PC-3 (cell line): ENCODE measurements at regions not wholly inside any gene's neighbourhood (a gene's known extent, or its start where the extent isn't known, plus 50 kb on each side); places are given as distances from the start of the nearest gene placed in this dataset.

ENCODE experiments used
- ATAC-seq: fragments of 200-7000 bp; cut with Tn5 transposase; 2 replicates; pipeline ENCODE4 v1.9.1; 2020; ENCODE audit warnings: mild to moderate bottlenecking, moderate library complexity
- BruUV-seq: library from RNA; stranded (reverse); fragments of 400-500 nt; replicated peaks from 2 replicates; lab custom pipeline; 2021; lab: Mats Ljungman, UMichigan
- CTCF ChIA-PET: fragments of 300-600 bp; sonication (Branson Sonifier 250); formaldehyde crosslinking; loops from one replicate; lab custom pipeline; 2022; ENCODE audit warnings: antibody characterized with exemption; lab: Charles Lee
- POLR2A ChIA-PET: fragments of 300-600 bp; sonication (Branson Sonifier 250); formaldehyde crosslinking; loops from one replicate; lab custom pipeline; 2022; ENCODE audit warnings: antibody characterized with exemption; ENCODE audit not compliant: unreplicated experiment; lab: Charles Lee
- DNase-seq: peaks from one replicate; pipeline ENCODE4 v3.0.0-alpha.2; 2015
- H2AFZ ChIP-seq: fragments of 300-600 bp; sonication (generic); 2 replicates; pipeline ENCODE4 v1.6.0; 2016; ENCODE audit warnings: antibody characterized with exemption, low read length
- H3F3A ChIP-seq: fragments of 300-600 bp; sonication (generic); one replicate; pipeline ENCODE4 v1.6.0; 2017; ENCODE audit warnings: antibody characterized with exemption, low read length, control low read depth, mild to moderate bottlenecking; ENCODE audit not compliant: unreplicated experiment
- H3K27ac ChIP-seq: fragments of 300-600 bp; sonication (generic); 2 replicates; pipeline ENCODE4 v1.5.1; 2016; ENCODE audit warnings: mild to moderate bottlenecking, low read length
- H3K27me3 ChIP-seq: fragments of 300-600 bp; sonication (generic); 2 replicates; pipeline ENCODE4 v1.6.1; 2016; ENCODE audit warnings: low read length, mixed read lengths
- H3K36me3 ChIP-seq: fragments of 300-600 bp; sonication (generic); 2 replicates; pipeline ENCODE4 v1.6.1; 2016; ENCODE audit warnings: low read depth, mixed run types, low read length, mixed read lengths
- H3K4me1 ChIP-seq: fragments of 300-600 bp; sonication (generic); 2 replicates; pipeline ENCODE4 v1.5.1; 2016; ENCODE audit warnings: low read length; ENCODE audit not compliant: insufficient read depth
- H3K4me2 ChIP-seq: fragments of 300-600 bp; sonication (generic); 2 replicates; pipeline ENCODE4 v1.6.0; 2016; ENCODE audit warnings: low read length
- H3K4me3 ChIP-seq: fragments of 300-600 bp; sonication (generic); 2 replicates; pipeline ENCODE4 v1.5.1; 2016; ENCODE audit warnings: mild to moderate bottlenecking, low read length, mixed read lengths
- H3K79me2 ChIP-seq: fragments of 300-600 bp; sonication (generic); 2 replicates; pipeline ENCODE4 v1.6.1; 2017; ENCODE audit warnings: low read length, mixed read lengths
- H3K9ac ChIP-seq: fragments of 300-600 bp; sonication (generic); 2 replicates; pipeline ENCODE4 v1.6.0; 2016; ENCODE audit warnings: mild to moderate bottlenecking, low read length
- H3K9me2 ChIP-seq: fragments of 300-600 bp; sonication (generic); replicated peaks from 2 replicates; pipeline ENCODE4 v1.6.1; 2016; ENCODE audit warnings: mixed run types, low read length, mixed read lengths
- H3K9me3 ChIP-seq: fragments of 300-600 bp; sonication (generic); 2 replicates; pipeline ENCODE4 v1.6.1; 2016; ENCODE audit warnings: low read length, mixed read lengths
- H4K20me1 ChIP-seq: fragments of 300-600 bp; sonication (generic); 2 replicates; pipeline ENCODE4 v1.6.1; 2016; ENCODE audit warnings: low read length, mixed read lengths
- EZH2 ChIP-seq: fragments of 300-600 bp; sonication (generic); IDR thresholded peaks from one replicate; pipeline ENCODE4 v1.6.1; 2017; ENCODE audit warnings: antibody characterized with exemption, mild to moderate bottlenecking, low read length; ENCODE audit not compliant: unreplicated experiment
- EZH2phosphoT487 ChIP-seq: fragments of 300-600 bp; sonication (generic); IDR thresholded peaks from 2 replicates; pipeline ENCODE4 v1.6.1; 2018; ENCODE audit warnings: mild to moderate bottlenecking, antibody characterized with exemption, low read length, borderline replicate concordance
- intact Hi-C: fragments of 100-400 bp; cut with micrococcal nuclease; formaldehyde crosslinking; loops from 2 replicates; pipeline ENCODE4 v1.9.0; 2023
- TF ChIP-seq, protein P1 (sequence below): fragments of 300-600 bp; sonication (generic); conservative IDR thresholded peaks from 2 replicates; pipeline ENCODE4 v1.5.1; 2017; ENCODE audit warnings: antibody characterized with exemption, low read depth, mild to moderate bottlenecking, low read length

DNA sequence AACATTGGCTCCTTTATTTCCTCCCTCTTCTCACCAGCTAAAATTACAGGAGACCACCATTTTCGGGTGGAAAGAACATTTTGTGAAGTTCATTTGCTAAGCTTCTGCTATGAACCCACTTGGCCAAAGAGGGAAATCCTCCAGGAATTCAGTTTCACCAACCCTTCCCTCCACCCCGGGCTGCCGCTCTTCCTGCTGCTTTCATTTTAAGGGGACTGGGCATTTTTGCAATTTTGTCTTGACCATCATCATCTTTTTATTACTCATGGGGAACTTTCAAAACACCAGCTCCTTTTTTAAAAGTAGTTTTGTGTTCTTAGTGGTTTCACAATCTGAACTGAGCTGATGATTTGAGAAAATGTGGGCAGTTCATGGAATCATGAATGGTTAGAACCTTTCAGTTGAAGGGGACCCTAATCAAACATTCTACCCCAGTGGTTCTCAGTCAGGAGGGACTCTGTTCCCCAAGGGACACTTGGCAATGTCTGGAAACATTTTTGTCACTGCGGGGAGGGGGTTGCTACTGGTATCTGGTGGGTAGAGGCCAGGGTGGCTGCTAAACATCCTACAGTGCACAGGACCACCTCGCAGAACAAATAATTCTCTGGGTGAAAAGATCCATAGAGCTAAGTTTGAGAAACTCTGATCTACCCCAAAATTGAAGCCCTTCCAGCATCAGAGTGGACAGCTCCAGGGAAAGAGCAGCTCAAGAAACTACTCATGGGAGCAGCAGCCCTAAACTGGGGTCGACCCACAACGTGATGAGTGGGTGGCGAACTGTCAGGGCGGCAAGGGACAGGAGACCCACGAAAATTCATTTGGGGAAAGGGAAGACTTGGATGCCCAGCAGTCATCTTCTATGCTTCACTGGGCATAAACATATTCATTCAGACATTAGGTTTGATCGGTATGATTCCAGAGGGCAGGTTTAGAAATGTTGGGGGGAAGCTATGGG lies 92.9 kb downstream of the ACKR3 start:
- intact Hi-C loops: loop anchor here (10.0 kb wide), 1 partner anchor 362 kb away; no protein-coding TSS in a partner anchor
- ChIA-PET CTCF (no interaction called here), POLR2A (interaction anchor here (0.5 kb wide), 1 partner anchor 39 kb away, joined by 4 read pairs; no protein-coding TSS in a partner anchor)
- ATAC-seq (no peak), DNase-seq (no peak)
- Histone ChIP-seq H3K36me3 (no peaks in the 10 kb centered on the region), H3K27ac (peak overlapping the region; percentile 97), H3K79me2 (no peaks in the 10 kb centered on the region), H2AFZ (no peak overlapping the region), H3K4me3 (no peak overlapping the region), H3K4me1 (peaks cover 33% of the 10 kb centered on the region), H3K27me3 (no peaks in the 10 kb centered on the region), H3K9me3 (no peaks in the 10 kb centered on the region), H3K9ac (no peak overlapping the region), H4K20me1 (no peaks in the 10 kb centered on the region), H3F3A (peaks cover 4% of the 10 kb centered on the region), H3K9me2 (no peaks in the 10 kb centered on the region), H3K4me2 (peak overlapping the region; percentile 80; the same call in 1 of the 2 replicates)
- TF ChIP-seq EZH2 (no peak), EZH2phosphoT487 (no peak)
- TF ChIP-seq, protein P1, sequence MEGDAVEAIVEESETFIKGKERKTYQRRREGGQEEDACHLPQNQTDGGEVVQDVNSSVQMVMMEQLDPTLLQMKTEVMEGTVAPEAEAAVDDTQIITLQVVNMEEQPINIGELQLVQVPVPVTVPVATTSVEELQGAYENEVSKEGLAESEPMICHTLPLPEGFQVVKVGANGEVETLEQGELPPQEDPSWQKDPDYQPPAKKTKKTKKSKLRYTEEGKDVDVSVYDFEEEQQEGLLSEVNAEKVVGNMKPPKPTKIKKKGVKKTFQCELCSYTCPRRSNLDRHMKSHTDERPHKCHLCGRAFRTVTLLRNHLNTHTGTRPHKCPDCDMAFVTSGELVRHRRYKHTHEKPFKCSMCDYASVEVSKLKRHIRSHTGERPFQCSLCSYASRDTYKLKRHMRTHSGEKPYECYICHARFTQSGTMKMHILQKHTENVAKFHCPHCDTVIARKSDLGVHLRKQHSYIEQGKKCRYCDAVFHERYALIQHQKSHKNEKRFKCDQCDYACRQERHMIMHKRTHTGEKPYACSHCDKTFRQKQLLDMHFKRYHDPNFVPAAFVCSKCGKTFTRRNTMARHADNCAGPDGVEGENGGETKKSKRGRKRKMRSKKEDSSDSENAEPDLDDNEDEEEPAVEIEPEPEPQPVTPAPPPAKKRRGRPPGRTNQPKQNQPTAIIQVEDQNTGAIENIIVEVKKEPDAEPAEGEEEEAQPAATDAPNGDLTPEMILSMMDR: no peak
- BruUV-seq: no TSS peak

DNA sequence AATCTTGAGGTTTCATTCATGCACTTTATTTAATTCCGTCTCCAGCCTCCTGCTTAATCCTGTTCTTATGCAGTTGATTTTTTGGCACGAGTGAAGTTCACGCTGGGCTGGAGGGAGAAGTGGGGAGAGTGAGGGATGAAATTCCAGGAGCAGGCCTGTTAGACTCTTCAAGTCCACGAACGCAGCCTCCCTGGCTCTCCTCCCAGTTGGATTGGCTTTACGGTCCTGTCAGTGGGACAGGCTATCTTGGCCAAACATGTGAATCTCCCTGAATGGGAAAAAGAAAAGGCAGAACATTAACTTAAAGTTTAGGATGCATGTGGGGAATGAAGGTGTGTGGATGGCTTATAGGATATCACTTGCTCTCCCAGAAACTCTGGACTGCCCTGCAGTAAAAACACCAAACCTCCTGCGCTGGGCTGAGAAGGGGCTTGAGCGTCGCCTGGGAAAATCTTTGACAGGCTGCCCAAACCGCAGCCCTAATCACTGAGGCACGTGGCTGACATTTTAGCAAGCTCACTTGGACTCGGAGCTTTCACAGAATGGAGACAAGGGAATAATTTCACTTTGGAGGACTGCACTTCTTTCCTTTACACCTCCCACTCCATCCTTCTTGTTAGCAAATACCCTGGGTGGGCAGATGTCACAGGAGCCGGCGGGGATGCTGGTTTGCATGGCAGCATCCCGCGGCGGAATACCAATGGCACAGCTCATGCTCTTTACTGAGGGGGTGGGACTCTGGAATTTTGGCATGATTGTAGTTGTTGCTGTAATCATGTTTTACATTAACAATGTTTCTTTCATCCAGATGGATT lies 93.9 kb downstream of the ACKR3 start:
- no peaks in the 10 kb centered on the region for H4K20me1 ChIP-seq
- H2AFZ ChIP-seq: no peak overlapping the region
- H3K4me2 ChIP-seq: no peak overlapping the region
- H3K36me3 ChIP-seq: no peaks in the 10 kb centered on the region
- no peaks in the 10 kb centered on the region for H3K9me2 ChIP-seq
- no peak for DNase-seq
- peaks cover 33% of the 10 kb centered on the region for H3K4me1 ChIP-seq
- no TSS peak for BruUV-seq
- no peak overlapping the region for H3K9ac ChIP-seq
- no peaks in the 10 kb centered on the region for H3K79me2 ChIP-seq
- no peaks in the 10 kb centered on the region for H3K27me3 ChIP-seq
- no peaks in the 10 kb centered on the region for H3K9me3 ChIP-seq
- H3K4me3 ChIP-seq: no peak overlapping the region
- peaks cover 4% of the 10 kb centered on the region for H3F3A ChIP-seq
- no peak overlapping the region for H3K27ac ChIP-seq
- intact Hi-C loops: loop anchor here (10.0 kb wide), 1 partner anchor 361 kb away; no protein-coding TSS in a partner anchor
- CTCF ChIA-PET: no interaction called here
- POLR2A ChIA-PET: no interaction called here
- no peak for TF ChIP-seq EZH2
- TF ChIP-seq, protein P1: no peak
- TF ChIP-seq EZH2phosphoT487: no peak
- ATAC-seq: no peak
